Hepatocyte (in vitro differentiated cells): ENCODE measurements at regions not wholly inside any gene's neighbourhood (a gene's known extent, or its start where the extent isn't known, plus 50 kb on each side); places are given as distances from the start of the nearest gene placed in this dataset.

Experiments
- DNase-seq: peaks from one replicate; pipeline ENCODE4 v3.0.0-alpha.2; 2016; ENCODE audit warnings: low spot score
- H2AFZ ChIP-seq: fragments of 200-600 bp; sonication (generic); 2 replicates; pipeline ENCODE4 v1.6.0; 2016; ENCODE audit warnings: antibody characterized with exemption, mild to moderate bottlenecking
- H3K27ac ChIP-seq: fragments of 200-600 bp; sonication (generic); 2 replicates; pipeline ENCODE4 v1.5.1; 2016; ENCODE audit warnings: mild to moderate bottlenecking
- H3K27me3 ChIP-seq: fragments of 200-600 bp; sonication (generic); 2 replicates; pipeline ENCODE4 v1.6.1; 2016
- H3K36me3 ChIP-seq: fragments of 200-600 bp; sonication (generic); replicated peaks from 2 replicates; pipeline ENCODE4 v1.5.1; 2016; ENCODE audit warnings: low read depth; ENCODE audit not compliant: insufficient read depth
- H3K4me1 ChIP-seq: fragments of 200-600 bp; sonication (generic); 2 replicates; pipeline ENCODE4 v1.5.1; 2016; ENCODE audit warnings: mild to moderate bottlenecking, moderate library complexity; ENCODE audit not compliant: insufficient read depth
- H3K4me2 ChIP-seq: fragments of 200-600 bp; sonication (generic); 2 replicates; pipeline ENCODE4 v1.6.0; 2016
- H3K4me3 ChIP-seq: fragments of 200-600 bp; sonication (generic); 2 replicates; pipeline ENCODE4 v1.5.1; 2016; ENCODE audit warnings: mild to moderate bottlenecking
- H3K79me2 ChIP-seq: fragments of 200-600 bp; sonication (generic); 2 replicates; pipeline ENCODE4 v1.6.0; 2017; ENCODE audit warnings: mild to moderate bottlenecking
- H3K9me2 ChIP-seq: fragments of 200-600 bp; sonication (generic); replicated peaks from 2 replicates; pipeline ENCODE4 v1.6.0; 2017; ENCODE audit warnings: mild to moderate bottlenecking; ENCODE audit not compliant: insufficient read depth
- H3K9me3 ChIP-seq: fragments of 200-600 bp; sonication (generic); 2 replicates; pipeline ENCODE4 v1.5.1; 2016; ENCODE audit warnings: low read depth, mild to moderate bottlenecking
- H4K20me1 ChIP-seq: fragments of 200-600 bp; sonication (generic); 2 replicates; pipeline ENCODE4 v1.6.0; 2016; ENCODE audit warnings: mild to moderate bottlenecking; ENCODE audit not compliant: insufficient read depth, poor library complexity, severe bottlenecking
- CTCF ChIP-seq: fragments of 200-600 bp; sonication (generic); IDR thresholded peaks from 2 replicates; pipeline ENCODE4 v1.5.1; 2016; ENCODE audit warnings: antibody characterized with exemption, mild to moderate bottlenecking; ENCODE audit not compliant: poor library complexity
- EZH2 ChIP-seq: fragments of 200-600 bp; sonication (generic); IDR thresholded peaks from 2 replicates; pipeline ENCODE4 v1.6.1; 2016; ENCODE audit warnings: antibody characterized with exemption, mild to moderate bottlenecking, borderline replicate concordance
- EZH2phosphoT487 ChIP-seq: fragments of 200-600 bp; sonication (generic); IDR thresholded peaks from one replicate; pipeline ENCODE4 v1.6.1; 2018; ENCODE audit warnings: antibody characterized with exemption, mild to moderate bottlenecking, low read depth, moderate library complexity; ENCODE audit not compliant: unreplicated experiment, severe bottlenecking
- WGBS: methylation state at CpG from one replicate; pipeline ENCODE4 v1.1.6; 2016; ENCODE audit warnings: low lambda C conversion rate; ENCODE audit errors: missing lambda C conversion rate; 5-methylcytosine and 5-hydroxymethylcytosine counted together

- H4K20me1 ChIP-seq: no peaks in the 10 kb centered on the region
- no peak for TF ChIP-seq CTCF
- TF ChIP-seq EZH2phosphoT487: no peak
- no peak for TF ChIP-seq EZH2
- H3K27me3 ChIP-seq: no peaks in the 10 kb centered on the region
- no peaks in the 10 kb centered on the region for H3K9me3 ChIP-seq
- H3K36me3 ChIP-seq: no peaks in the 10 kb centered on the region
- H3K27ac ChIP-seq: no peak overlapping the region
- no peaks in the 10 kb centered on the region for H3K79me2 ChIP-seq
- DNase-seq: no peak
- no peak overlapping the region for H3K4me2 ChIP-seq
- no peaks in the 10 kb centered on the region for H3K4me1 ChIP-seq
- no peak overlapping the region for H2AFZ ChIP-seq
- H3K4me3 ChIP-seq: no peak overlapping the region
- no peaks in the 10 kb centered on the region for H3K9me2 ChIP-seq
These were observed 767.8 kb upstream of the FANCL start for GRCh38 chr2:59008950-59009349.

DNA sequence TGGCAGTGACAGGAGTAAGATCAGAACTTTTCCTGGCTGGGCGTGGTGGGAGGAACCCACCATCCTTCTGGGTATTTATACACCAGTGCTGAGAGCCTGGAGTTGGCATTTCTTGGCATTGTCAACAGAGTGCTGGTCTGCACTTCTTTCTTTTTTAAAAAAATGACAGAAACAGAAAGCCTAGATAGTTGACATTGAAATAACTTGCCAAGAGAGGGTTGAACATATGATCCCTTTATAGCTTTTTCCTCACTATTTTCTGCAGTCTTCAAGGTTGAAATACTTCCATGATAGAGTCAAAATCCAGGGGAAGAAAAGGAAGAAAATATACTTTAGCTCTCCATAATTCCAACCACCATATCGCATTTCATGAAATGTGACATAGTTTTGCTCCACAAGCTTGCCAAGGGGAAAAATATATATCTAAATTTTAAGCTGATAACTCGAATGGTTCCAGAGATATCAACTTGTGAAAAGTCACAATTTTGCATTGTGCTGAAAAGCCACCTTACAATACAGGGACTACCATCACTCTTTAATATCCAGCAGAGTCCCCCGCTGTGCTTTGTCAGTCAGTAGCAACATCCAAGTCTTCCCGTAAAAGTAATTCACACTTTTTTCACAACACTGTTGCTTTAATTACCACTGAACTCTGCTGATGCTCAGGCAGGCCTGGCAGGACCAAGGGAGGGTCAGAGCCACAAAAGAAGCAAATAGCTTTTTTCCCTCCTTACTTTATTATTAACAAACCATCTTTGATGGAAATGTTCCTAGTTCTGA lies 764.9 kb upstream of the FANCL start:
- H3K4me3 ChIP-seq: no peak overlapping the region
- H3K9me3 ChIP-seq: no peaks in the 10 kb centered on the region
- no peak for TF ChIP-seq CTCF
- no peak for TF ChIP-seq EZH2
- TF ChIP-seq EZH2phosphoT487: no peak
- no peaks in the 10 kb centered on the region for H3K36me3 ChIP-seq
- H4K20me1 ChIP-seq: no peaks in the 10 kb centered on the region
- no peaks in the 10 kb centered on the region for H3K4me1 ChIP-seq
- H3K79me2 ChIP-seq: no peaks in the 10 kb centered on the region
- H3K27me3 ChIP-seq: no peaks in the 10 kb centered on the region
- no peak overlapping the region for H3K4me2 ChIP-seq
- no peak overlapping the region for H2AFZ ChIP-seq
- H3K9me2 ChIP-seq: no peaks in the 10 kb centered on the region
- H3K27ac ChIP-seq: no peak overlapping the region
- no peak for DNase-seq
- 81% methylated on average over 5 of the region's 5 CpGs for WGBS

DNA sequence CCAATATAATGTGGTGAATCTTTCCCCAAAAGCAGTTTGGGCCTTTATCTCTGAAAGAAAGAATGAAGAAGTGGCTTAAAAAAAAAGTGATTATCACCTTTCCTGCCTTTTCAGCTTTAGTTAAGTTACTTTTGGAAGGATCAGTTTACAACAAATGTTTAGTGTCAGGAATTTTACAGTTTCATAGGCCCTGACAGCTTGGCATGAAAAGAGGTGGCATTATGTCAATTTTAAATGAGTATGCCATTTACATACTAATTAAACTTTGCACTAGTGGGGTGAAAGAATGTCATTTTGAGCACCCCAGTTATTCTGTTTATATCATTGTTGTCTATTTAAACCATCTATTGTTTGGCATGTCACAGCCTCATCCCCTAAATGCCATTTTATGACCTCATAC lies 763.5 kb upstream of the FANCL start:
- no peaks in the 10 kb centered on the region for H3K4me1 ChIP-seq
- no peak overlapping the region for H3K27ac ChIP-seq
- H3K79me2 ChIP-seq: no peaks in the 10 kb centered on the region
- no peaks in the 10 kb centered on the region for H3K9me2 ChIP-seq
- no peaks in the 10 kb centered on the region for H3K36me3 ChIP-seq
- no peak overlapping the region for H3K4me3 ChIP-seq
- no peaks in the 10 kb centered on the region for H4K20me1 ChIP-seq
- H3K4me2 ChIP-seq: no peak overlapping the region
- H3K27me3 ChIP-seq: no peaks in the 10 kb centered on the region
- no peak for DNase-seq
- H2AFZ ChIP-seq: no peak overlapping the region
- no peaks in the 10 kb centered on the region for H3K9me3 ChIP-seq
- no peak for TF ChIP-seq EZH2phosphoT487

- no peaks in the 10 kb centered on the region for H3K27me3 ChIP-seq
- 66% methylated on average over 2 of the region's 2 CpGs for WGBS
- H2AFZ ChIP-seq: no peak overlapping the region
- no peaks in the 10 kb centered on the region for H3K79me2 ChIP-seq
- H3K27ac ChIP-seq: no peak overlapping the region
- H4K20me1 ChIP-seq: no peaks in the 10 kb centered on the region
- no peak overlapping the region for H3K4me3 ChIP-seq
- H3K4me2 ChIP-seq: no peak overlapping the region
- H3K9me2 ChIP-seq: no peaks in the 10 kb centered on the region
- no peak for TF ChIP-seq EZH2phosphoT487
- no peak for TF ChIP-seq EZH2
- no peak for TF ChIP-seq CTCF
- no peaks in the 10 kb centered on the region for H3K4me1 ChIP-seq
- DNase-seq: no peak
- no peaks in the 10 kb centered on the region for H3K36me3 ChIP-seq
- no peaks in the 10 kb centered on the region for H3K9me3 ChIP-seq
These were observed 759.7 kb upstream of the FANCL start for GRCh38 chr2:59000796-59001195.
